ENCODE measurements at regions not wholly inside any gene's neighbourhood (a gene's known extent, or its start where the extent isn't known, plus 50 kb on each side); places are given as distances from the start of the nearest gene placed in this dataset.

DNA sequence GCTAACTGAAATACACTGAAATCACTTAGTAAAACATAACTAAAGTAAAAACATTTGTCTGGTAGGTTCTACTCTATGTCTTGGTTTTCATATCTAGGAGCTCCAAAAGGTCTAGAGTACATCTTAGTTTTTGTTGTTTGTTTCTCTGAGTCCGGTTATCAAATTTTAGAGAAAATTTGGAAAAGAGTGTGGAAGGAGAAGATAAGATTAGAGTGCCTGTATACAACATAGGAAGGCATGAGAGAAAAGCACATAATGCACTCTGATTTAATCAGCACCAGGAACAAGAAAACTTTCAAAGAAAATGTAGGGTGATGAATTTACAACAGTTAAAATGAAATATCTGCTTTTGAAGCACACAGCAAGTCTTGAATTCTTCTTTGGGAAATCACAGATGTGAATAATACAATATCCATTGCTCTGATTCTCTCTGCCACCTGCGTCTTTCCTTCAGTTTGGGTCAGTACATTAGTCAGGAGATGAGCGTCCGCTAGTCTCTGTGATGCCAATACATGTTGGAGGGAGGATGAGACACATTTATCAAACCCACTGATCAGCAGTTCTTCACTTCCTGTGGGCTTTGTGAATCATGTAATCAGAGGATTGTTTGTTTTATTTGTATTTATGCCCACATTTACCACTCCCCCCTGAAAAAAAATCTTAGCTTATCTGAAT lies 477.8 kb upstream of the GCFC2 start:
- Histone ChIP-seq H3K27me3 (no peaks in the 10 kb centered on the region), H3K4me3 (ENCODE audit: low read depth in 1 of 2, low read length in 1 of 2) (no peak overlapping the region), H3K27ac (no peak overlapping the region), H3K4me1 (ENCODE audit: control insufficient read depth in 1 of 2, insufficient read depth in 1 of 2, low read depth in 1 of 2, low read length in 1 of 2) (no peaks in the 10 kb centered on the region), H3K36me3 (no peaks in the 10 kb centered on the region), H3K9me3 (no peaks in the 10 kb centered on the region)
- TF ChIP-seq, protein P1, sequence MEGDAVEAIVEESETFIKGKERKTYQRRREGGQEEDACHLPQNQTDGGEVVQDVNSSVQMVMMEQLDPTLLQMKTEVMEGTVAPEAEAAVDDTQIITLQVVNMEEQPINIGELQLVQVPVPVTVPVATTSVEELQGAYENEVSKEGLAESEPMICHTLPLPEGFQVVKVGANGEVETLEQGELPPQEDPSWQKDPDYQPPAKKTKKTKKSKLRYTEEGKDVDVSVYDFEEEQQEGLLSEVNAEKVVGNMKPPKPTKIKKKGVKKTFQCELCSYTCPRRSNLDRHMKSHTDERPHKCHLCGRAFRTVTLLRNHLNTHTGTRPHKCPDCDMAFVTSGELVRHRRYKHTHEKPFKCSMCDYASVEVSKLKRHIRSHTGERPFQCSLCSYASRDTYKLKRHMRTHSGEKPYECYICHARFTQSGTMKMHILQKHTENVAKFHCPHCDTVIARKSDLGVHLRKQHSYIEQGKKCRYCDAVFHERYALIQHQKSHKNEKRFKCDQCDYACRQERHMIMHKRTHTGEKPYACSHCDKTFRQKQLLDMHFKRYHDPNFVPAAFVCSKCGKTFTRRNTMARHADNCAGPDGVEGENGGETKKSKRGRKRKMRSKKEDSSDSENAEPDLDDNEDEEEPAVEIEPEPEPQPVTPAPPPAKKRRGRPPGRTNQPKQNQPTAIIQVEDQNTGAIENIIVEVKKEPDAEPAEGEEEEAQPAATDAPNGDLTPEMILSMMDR (IDR thresholded peaks at IDR 0.05) = no peak

DNA sequence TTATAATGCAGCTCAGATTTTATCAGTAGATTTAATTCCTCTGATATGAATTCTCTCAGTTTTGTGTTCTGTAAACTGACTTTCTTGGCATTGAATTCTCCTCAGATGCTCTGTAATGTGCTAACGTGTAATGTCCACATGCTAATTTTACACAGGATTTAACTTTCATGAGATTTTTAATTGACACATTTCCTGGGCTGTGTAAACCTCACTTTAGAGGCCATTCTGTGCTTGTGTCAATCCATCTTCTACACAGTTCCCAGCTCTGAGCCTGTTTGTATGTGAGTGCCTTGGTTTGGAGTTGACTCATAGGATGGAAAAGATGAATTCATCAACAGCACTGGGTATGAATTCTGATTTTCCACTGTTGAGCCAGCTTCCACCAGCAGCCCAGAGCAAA lies 476.7 kb upstream of the GCFC2 start:
- Histone ChIP-seq H3K4me1 (ENCODE audit: control insufficient read depth in 1 of 2, insufficient read depth in 1 of 2, low read depth in 1 of 2, low read length in 1 of 2) (no peaks in the 10 kb centered on the region), H3K36me3 (no peaks in the 10 kb centered on the region), H3K4me3 (ENCODE audit: low read depth in 1 of 2, low read length in 1 of 2) (no peak overlapping the region), H3K27ac (no peak overlapping the region), H3K9me3 (no peaks in the 10 kb centered on the region), H3K27me3 (no peaks in the 10 kb centered on the region)
- TF ChIP-seq, protein P1 (IDR thresholded peaks at IDR 0.05) = no peak

DNA sequence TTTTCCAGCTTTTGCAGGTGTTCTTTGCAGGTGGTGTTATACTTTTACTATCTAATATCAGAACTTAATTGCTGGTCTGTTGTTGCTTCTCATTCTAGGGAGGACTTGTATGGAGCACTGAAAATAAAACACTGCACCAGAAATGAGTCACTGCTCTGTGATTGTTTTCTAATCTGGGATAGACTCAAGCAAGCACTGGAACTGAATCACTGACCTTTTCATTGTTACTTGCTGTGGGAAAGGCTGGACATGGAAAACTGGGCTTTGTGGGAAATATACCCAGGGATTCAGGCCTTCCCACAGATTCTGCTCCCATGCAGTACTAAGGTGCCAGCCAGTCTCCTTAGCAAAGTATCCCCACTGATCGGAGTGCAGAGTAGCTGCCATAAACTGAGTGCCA lies 470.0 kb upstream of the GCFC2 start:
- Histone ChIP-seq H3K27me3 (no peaks in the 10 kb centered on the region), H3K27ac (no peak overlapping the region), H3K4me3 (ENCODE audit: low read depth in 1 of 2, low read length in 1 of 2) (no peak overlapping the region), H3K36me3 (no peaks in the 10 kb centered on the region), H3K9me3 (no peaks in the 10 kb centered on the region), H3K4me1 (ENCODE audit: control insufficient read depth in 1 of 2, insufficient read depth in 1 of 2, low read depth in 1 of 2, low read length in 1 of 2) (no peaks in the 10 kb centered on the region)
- TF ChIP-seq, protein P1 (IDR thresholded peaks at IDR 0.05) = no peak

DNA sequence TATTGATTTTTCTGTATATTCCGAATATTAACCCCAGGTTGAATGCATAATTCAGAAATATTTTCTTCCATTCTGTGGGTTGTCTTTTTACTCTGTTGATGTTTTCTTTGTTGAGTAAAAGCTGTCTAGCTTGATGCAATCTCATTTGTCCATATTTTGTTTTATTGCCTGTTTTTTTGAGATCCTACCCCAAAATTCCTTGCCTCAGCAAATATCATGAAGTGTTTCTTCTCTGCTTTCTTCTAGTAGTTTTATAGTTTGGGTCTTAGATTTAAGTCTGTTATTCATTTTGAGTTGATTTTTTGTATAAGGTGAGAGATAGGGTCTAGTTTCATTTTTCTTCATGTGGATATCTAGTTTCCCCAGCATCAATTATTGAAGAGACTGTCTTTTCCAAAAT lies 467.9 kb upstream of the GCFC2 start:
- Histone ChIP-seq H3K27ac (no peak overlapping the region), H3K4me3 (ENCODE audit: low read depth in 1 of 2, low read length in 1 of 2) (no peak overlapping the region), H3K9me3 (no peaks in the 10 kb centered on the region), H3K4me1 (ENCODE audit: control insufficient read depth in 1 of 2, insufficient read depth in 1 of 2, low read depth in 1 of 2, low read length in 1 of 2) (no peaks in the 10 kb centered on the region), H3K27me3 (no peaks in the 10 kb centered on the region), H3K36me3 (no peaks in the 10 kb centered on the region)
- TF ChIP-seq, protein P1 (IDR thresholded peaks at IDR 0.05) = no peak

DNA sequence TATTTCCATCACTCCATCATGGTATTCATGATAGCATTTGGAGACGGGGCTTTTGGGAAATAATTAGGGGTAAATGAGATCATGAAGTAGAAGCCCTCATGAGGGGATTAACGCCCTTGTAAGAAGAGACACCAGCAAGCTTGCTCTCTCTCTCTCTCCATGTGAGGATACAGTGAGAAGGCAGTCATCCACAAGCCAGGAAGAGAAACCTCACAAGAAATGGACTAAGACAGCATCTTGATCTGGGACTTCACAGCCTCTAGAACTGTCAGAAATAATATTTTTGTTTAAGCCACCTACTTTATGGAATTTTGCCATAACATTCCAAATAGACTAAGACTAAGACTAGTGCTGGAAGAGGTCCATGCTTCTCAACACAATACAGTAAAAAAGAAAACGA lies 464.6 kb upstream of the GCFC2 start:
- TF ChIP-seq, protein P1 (IDR thresholded peaks at IDR 0.05) = no peak
- Histone ChIP-seq H3K27me3 (no peaks in the 10 kb centered on the region), H3K27ac (no peak overlapping the region), H3K4me1 (ENCODE audit: control insufficient read depth in 1 of 2, insufficient read depth in 1 of 2, low read depth in 1 of 2, low read length in 1 of 2) (no peaks in the 10 kb centered on the region), H3K4me3 (ENCODE audit: low read depth in 1 of 2, low read length in 1 of 2) (no peak overlapping the region), H3K36me3 (no peaks in the 10 kb centered on the region), H3K9me3 (no peaks in the 10 kb centered on the region)

All from neutrophil (primary cell).